ENCODE measurements at regions not wholly inside any gene's neighbourhood (a gene's known extent, or its start where the extent isn't known, plus 50 kb on each side); places are given as distances from the start of the nearest gene placed in this dataset.

DNA sequence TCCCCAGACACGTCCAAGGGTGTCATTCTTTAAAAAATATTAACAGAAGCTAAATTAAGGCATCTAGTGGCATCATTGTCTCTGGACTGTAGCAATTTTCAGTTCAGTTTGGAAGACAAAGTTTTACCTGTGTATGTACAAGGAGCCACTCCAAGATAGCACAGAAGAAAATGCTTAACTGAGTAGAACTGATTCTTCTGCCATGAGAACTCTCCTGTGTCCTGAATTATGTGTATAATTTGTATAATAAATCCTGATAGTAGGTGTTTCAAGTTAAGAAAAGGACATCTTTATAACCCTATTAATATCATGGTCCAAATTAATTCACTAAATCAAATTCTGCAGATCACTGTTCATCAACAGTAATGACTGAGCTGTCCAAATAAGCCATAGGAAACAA lies 1104.0 kb downstream of the XPNPEP1 start:
- TF ChIP-seq POLR2A (IDR thresholded peaks at IDR 0.05) = no peak
- TF ChIP-seq, protein P1, sequence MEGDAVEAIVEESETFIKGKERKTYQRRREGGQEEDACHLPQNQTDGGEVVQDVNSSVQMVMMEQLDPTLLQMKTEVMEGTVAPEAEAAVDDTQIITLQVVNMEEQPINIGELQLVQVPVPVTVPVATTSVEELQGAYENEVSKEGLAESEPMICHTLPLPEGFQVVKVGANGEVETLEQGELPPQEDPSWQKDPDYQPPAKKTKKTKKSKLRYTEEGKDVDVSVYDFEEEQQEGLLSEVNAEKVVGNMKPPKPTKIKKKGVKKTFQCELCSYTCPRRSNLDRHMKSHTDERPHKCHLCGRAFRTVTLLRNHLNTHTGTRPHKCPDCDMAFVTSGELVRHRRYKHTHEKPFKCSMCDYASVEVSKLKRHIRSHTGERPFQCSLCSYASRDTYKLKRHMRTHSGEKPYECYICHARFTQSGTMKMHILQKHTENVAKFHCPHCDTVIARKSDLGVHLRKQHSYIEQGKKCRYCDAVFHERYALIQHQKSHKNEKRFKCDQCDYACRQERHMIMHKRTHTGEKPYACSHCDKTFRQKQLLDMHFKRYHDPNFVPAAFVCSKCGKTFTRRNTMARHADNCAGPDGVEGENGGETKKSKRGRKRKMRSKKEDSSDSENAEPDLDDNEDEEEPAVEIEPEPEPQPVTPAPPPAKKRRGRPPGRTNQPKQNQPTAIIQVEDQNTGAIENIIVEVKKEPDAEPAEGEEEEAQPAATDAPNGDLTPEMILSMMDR (IDR thresholded peaks at IDR 0.05) = no peak

All from testis (tissue), 2 donors.